Natural killer cell (primary cell): ENCODE measurements at regions not wholly inside any gene's neighbourhood (a gene's known extent, or its start where the extent isn't known, plus 50 kb on each side); places are given as distances from the start of the nearest gene placed in this dataset.

ENCODE experiments used
- ATAC-seq, 3 donors: fragments of 150-1000 bp in 2 of 3; fragments of 200-7000 bp in 1 of 3; cut with Tn5 transposase; 1 replicate in 1 of 3; 2 replicates in 2 of 3; pipeline ENCODE4 v1.10.0; 2021; ENCODE audit warnings: mild to moderate bottlenecking in 2 of 3, moderate library complexity in 2 of 3
- DNase-seq, 2 donors: peaks; one replicate each; pipeline versions ENCODE4 v3.0.0 to v3.0.0-alpha.2; 2013 to 2021; ENCODE audit warnings: mixed read lengths in 1 of 2
- H3K27ac ChIP-seq: one replicate; pipeline ENCODE4 v1.5.1; 2013; ENCODE audit warnings: mild to moderate bottlenecking, low read length
- H3K27me3 ChIP-seq: one replicate; pipeline ENCODE4 v1.6.1; 2013; ENCODE audit warnings: low read length; ENCODE audit not compliant: control insufficient read depth, insufficient read depth
- H3K36me3 ChIP-seq: one replicate; pipeline ENCODE4 v1.6.1; 2013; ENCODE audit warnings: low read length; ENCODE audit not compliant: control insufficient read depth, insufficient read depth
- H3K4me1 ChIP-seq: one replicate; pipeline ENCODE4 v1.6.1; 2013; ENCODE audit warnings: low read length; ENCODE audit not compliant: control insufficient read depth, insufficient read depth
- H3K4me3 ChIP-seq: one replicate; pipeline ENCODE4 v1.5.1; 2013; ENCODE audit warnings: low read length
- H3K9me3 ChIP-seq: one replicate; pipeline ENCODE4 v1.6.1; 2013; ENCODE audit warnings: low read length; ENCODE audit not compliant: control insufficient read depth, insufficient read depth
- H3K27ac Mint-ChIP-seq, 2 donors: one replicate each; pipeline ENCODE4 v1.8.0; 2022; ENCODE audit warnings: mild to moderate bottlenecking in 2 of 2, mixed read lengths in 2 of 2, moderate library complexity in 1 of 2
- H3K27me3 Mint-ChIP-seq, 2 donors: one replicate each; pipeline ENCODE4 v1.8.0; 2022; ENCODE audit warnings: low read depth in 2 of 2, mixed read lengths in 2 of 2
- H3K36me3 Mint-ChIP-seq: one replicate; pipeline ENCODE4 v1.8.0; 2022; ENCODE audit warnings: mixed read lengths
- H3K4me1 Mint-ChIP-seq, 2 donors: one replicate each; pipeline ENCODE4 v1.8.0; 2022; ENCODE audit warnings: mixed read lengths in 2 of 2
- H3K4me3 Mint-ChIP-seq: one replicate; pipeline ENCODE4 v1.8.0; 2022; ENCODE audit warnings: mild to moderate bottlenecking, moderate library complexity, mixed read lengths
- H3K9me3 Mint-ChIP-seq, 2 donors: one replicate each; pipeline ENCODE4 v1.8.0; 2022; ENCODE audit warnings: mixed read lengths in 2 of 2
- WGBS: methylation state at CpG from one replicate; pipeline ENCODE4 v1.1.7; 2013; ENCODE audit warnings: missing lambda C conversion rate; ENCODE audit not compliant: insufficient coverage; 5-methylcytosine and 5-hydroxymethylcytosine counted together
- intact Hi-C: fragments of 100-400 bp; cut with micrococcal nuclease; formaldehyde crosslinking; loops from one replicate; pipeline ENCODE4 v1.14.2; 2022
- TF ChIP-seq, protein P1 (sequence below): fragments of 200-600 bp; IDR thresholded peaks from one replicate; pipeline ENCODE4 v1.8.0; 2022; ENCODE audit warnings: antibody characterized with exemption

DNA sequence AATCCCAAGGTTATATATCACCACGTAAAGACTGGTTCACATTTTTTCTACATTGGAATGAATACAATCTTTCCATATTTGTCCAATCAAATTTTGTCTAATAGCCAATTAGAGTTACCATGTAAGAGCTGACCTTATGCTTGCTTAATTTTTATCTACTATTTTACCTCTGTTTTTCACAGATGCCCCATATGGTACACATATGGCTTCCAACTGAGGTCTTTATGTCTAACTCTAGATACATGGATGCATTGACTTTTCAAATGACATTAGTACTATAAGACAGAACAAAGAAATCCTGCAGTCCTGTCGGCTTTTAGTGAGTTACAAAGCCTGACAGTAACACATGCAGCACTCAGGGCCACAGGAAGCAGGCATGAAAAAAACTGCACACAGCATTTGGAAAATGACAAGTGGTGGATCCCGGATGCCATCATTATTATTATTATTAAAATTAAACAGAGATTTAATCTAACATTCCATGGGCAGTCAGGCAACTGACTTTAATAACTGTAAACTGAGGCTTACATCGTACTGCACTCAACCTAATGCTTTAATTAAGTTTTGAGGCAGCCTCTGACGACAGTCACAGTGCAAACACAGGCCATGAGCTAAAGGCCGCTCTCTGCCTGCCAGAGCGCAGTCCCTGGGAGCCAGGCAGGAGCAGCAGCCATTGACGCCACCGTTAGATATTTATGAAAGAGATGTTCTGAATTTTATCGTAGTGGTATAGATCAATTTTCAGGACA, 113.9 kb upstream of the TMCO5A start:
- H3K27ac ChIP-seq, result no peak overlapping the region
- ATAC-seq (no peak), DNase-seq (no peak)
- no peaks in the 10 kb centered on the region for H3K36me3 Mint-ChIP-seq
- H3K9me3 Mint-ChIP-seq, result peaks cover 0 to 3% of the 10 kb centered on the region in 2 donors
- H3K27me3 ChIP-seq, result no peaks in the 10 kb centered on the region
- WGBS, result 93% methylated on average over 9 of the region's 10 CpGs
- TF ChIP-seq, protein P1, sequence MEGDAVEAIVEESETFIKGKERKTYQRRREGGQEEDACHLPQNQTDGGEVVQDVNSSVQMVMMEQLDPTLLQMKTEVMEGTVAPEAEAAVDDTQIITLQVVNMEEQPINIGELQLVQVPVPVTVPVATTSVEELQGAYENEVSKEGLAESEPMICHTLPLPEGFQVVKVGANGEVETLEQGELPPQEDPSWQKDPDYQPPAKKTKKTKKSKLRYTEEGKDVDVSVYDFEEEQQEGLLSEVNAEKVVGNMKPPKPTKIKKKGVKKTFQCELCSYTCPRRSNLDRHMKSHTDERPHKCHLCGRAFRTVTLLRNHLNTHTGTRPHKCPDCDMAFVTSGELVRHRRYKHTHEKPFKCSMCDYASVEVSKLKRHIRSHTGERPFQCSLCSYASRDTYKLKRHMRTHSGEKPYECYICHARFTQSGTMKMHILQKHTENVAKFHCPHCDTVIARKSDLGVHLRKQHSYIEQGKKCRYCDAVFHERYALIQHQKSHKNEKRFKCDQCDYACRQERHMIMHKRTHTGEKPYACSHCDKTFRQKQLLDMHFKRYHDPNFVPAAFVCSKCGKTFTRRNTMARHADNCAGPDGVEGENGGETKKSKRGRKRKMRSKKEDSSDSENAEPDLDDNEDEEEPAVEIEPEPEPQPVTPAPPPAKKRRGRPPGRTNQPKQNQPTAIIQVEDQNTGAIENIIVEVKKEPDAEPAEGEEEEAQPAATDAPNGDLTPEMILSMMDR, result no peak
- H3K4me3 Mint-ChIP-seq, result no peak overlapping the region
- H3K4me3 ChIP-seq, result no peak overlapping the region
- H3K9me3 ChIP-seq, result no peaks in the 10 kb centered on the region
- H3K27ac Mint-ChIP-seq, result no peak overlapping the region
- no peaks in the 10 kb centered on the region for H3K36me3 ChIP-seq
- intact Hi-C loops, result no loop called here
- no peaks in the 10 kb centered on the region for H3K4me1 ChIP-seq
- H3K27me3 Mint-ChIP-seq, result peaks cover 0 to 7% of the 10 kb centered on the region in 2 donors
- H3K4me1 Mint-ChIP-seq, result no peaks in the 10 kb centered on the region

DNA sequence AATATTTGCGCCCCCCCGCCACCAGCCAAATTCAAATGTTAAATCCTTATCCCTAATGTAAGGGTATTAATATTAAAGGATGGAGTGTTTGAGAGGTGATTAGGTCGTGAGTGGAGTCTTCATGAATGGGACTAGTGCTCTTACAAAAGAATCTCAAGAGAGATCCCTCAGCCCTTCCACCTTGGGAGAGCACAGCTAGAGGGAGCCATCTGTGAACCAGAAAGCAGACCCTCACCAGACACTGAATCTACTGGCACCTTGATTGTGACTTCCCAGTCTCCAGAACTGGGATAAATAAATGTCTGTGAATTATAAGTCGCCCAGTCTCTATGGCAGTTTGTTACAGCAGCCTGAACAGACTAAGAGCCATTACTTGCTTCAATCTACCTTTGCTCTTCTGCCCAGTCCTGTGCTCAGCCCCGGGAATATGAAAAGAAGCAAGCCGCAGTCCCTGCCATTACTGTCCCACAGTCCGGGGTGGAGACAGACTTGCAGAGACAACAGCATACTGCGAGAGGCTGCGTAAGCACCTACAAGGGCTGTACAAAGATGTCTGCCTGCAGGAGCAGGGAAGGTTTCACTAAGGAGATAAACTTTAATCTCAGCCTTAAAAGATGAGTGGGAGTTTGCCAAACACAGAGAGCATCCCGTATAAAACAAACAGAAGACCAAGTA, 110.7 kb upstream of the TMCO5A start:
- no peak overlapping the region for H3K27ac ChIP-seq
- peaks cover 0 to 3% of the 10 kb centered on the region in 2 donors for H3K9me3 Mint-ChIP-seq
- WGBS, result 93% methylated on average over 8 of the region's 10 CpGs
- H3K27me3 Mint-ChIP-seq, result peaks cover 7% of the 10 kb centered on the region in 2 donors
- no peaks in the 10 kb centered on the region for H3K4me1 ChIP-seq
- H3K9me3 ChIP-seq, result no peaks in the 10 kb centered on the region
- H3K4me1 Mint-ChIP-seq, result no peaks in the 10 kb centered on the region
- no peaks in the 10 kb centered on the region for H3K27me3 ChIP-seq
- no peak overlapping the region for H3K4me3 Mint-ChIP-seq
- no peaks in the 10 kb centered on the region for H3K36me3 Mint-ChIP-seq
- H3K4me3 ChIP-seq, result no peak overlapping the region
- H3K36me3 ChIP-seq, result no peaks in the 10 kb centered on the region
- ATAC-seq, result no peak
- intact Hi-C loops, result no loop called here
- no peak for DNase-seq
- H3K27ac Mint-ChIP-seq, result no peak overlapping the region
- TF ChIP-seq, protein P1, result no peak

DNA sequence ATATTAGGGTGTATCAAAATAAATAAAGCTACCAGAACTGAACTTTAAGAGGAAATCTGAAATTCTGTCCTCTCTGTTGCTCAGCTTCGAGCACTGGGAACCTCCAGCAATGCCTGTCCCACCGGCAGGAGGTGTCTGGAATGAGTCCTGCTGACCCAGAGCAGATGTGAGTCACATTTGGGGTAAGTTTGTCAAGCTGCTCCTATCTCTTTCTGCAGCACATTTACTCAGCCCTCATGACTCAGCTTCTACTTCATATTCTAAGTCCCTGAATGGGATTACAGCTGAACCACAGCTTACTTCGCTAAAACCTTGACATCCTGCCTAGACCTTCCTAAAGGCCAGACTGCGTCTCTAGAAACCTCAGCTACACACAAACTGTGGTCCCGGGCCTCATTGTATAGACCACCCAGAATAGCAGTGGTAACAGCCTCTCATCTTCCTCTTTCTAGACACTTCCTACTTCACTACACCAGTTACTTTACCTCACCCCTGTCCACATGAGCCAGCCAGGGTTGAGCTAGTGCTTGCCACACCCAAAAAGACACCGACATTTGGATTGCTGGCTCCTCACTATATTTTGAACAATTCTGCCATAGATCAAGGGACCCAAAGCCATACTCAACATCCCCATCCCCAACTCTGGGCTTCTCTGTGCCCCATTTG, 109.6 kb upstream of the TMCO5A start:
- Mint-ChIP-seq H3K27me3 (peaks cover 7% of the 10 kb centered on the region in 2 donors), H3K36me3 (no peaks in the 10 kb centered on the region), H3K27ac (no peak overlapping the region), H3K4me1 (no peaks in the 10 kb centered on the region), H3K9me3 (peaks cover 0 to 3% of the 10 kb centered on the region in 2 donors), H3K4me3 (no peak overlapping the region)
- Histone ChIP-seq H3K27ac (no peak overlapping the region), H3K36me3 (no peaks in the 10 kb centered on the region), H3K9me3 (no peaks in the 10 kb centered on the region), H3K4me3 (no peak overlapping the region), H3K27me3 (no peaks in the 10 kb centered on the region), H3K4me1 (no peaks in the 10 kb centered on the region)
- no peak for ATAC-seq
- 21% methylated on average over 6 of the region's 6 CpGs for WGBS
- intact Hi-C loops, result no loop called here
- TF ChIP-seq, protein P1, result no peak
- no peak for DNase-seq
